ENCODE measurements at regions not wholly inside any gene's neighbourhood (a gene's known extent, or its start where the extent isn't known, plus 50 kb on each side); places are given as distances from the start of the nearest gene placed in this dataset.

DNA sequence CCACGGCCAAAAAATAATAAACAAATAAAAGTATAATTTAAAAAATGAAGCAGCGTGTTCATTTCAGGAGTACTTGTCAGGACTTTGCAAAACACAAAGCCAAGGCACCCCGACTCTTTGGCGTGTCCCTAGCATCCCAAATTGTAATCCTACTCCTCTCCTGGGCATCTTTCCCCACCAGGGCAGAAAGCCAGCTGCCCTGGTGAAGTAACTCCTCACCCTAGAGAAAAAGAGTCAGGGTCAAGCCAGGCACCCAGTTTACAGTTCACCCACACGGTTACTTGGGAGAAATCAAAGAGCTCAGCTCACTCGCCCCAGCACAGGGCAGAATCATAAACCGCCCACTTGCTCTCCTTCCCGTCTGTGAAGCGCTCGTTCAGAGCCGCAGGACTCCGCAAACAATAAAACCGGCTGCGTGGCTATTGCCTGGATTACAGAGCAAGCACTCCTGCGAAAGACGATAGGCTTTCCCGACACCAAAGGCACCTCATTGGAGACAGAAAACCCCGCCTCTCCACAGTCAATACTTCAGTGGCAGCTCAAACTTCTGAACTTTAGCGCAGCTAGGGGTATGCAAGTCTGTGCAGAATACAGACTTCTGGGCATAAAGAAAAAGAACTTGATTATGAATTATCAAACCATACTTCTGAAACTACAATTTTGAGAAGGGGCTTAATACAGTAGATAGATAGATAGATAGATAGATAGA is 73.0 kb upstream of the NHSL1 start (continued):
- TF ChIP-seq, protein P1, sequence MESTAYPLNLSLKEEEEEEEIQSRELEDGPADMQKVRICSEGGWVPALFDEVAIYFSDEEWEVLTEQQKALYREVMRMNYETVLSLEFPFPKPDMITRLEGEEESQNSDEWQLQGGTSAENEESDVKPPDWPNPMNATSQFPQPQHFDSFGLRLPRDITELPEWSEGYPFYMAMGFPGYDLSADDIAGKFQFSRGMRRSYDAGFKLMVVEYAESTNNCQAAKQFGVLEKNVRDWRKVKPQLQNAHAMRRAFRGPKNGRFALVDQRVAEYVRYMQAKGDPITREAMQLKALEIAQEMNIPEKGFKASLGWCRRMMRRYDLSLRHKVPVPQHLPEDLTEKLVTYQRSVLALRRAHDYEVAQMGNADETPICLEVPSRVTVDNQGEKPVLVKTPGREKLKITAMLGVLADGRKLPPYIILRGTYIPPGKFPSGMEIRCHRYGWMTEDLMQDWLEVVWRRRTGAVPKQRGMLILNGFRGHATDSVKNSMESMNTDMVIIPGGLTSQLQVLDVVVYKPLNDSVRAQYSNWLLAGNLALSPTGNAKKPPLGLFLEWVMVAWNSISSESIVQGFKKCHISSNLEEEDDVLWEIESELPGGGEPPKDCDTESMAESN (CRISPR knock-in tag; conservative IDR thresholded peaks at IDR 0.05), result 0 out of 2 replicates have a peak, but pooled peaks have one; percentile 41
- TF ChIP-seq SOX13 (IDR thresholded peaks at IDR 0.05), result no peak; the same call in 1 of the 2 replicates
- peak in 1 of 2 experiments; percentile 86; a peak in 2 of 4 replicates for TF ChIP-seq SOX13 (CRISPR knock-in tag; conservative IDR thresholded peaks at IDR 0.05 in 1 of 2, IDR thresholded peaks at IDR 0.05 in 1 of 2)
- peak; percentile 84 for TF ChIP-seq HDAC2 (CRISPR knock-in tag; IDR thresholded peaks at IDR 0.05)
- no peak for TF ChIP-seq ZNF101 (CRISPR knock-in tag; IDR thresholded peaks at IDR 0.05; ENCODE audit: borderline replicate concordance, low read depth)
- TF ChIP-seq STAG1 (CRISPR knock-in tag; IDR thresholded peaks at IDR 0.05), result peak; percentile 31
- TF ChIP-seq ZNF143 (CRISPR knock-in tag; IDR thresholded peaks at IDR 0.05), result no peak; the same call in 1 of the 2 replicates
- TF ChIP-seq BHLHE40 (IDR thresholded peaks at IDR 0.05; ENCODE audit: low read length), result peak; percentile 44; the same call in 1 of the 2 replicates
- peak; percentile 67; the same call in 1 of the 2 replicates for TF ChIP-seq ZNF777 (CRISPR knock-in tag; IDR thresholded peaks at IDR 0.05)
- TF ChIP-seq, protein P2, sequence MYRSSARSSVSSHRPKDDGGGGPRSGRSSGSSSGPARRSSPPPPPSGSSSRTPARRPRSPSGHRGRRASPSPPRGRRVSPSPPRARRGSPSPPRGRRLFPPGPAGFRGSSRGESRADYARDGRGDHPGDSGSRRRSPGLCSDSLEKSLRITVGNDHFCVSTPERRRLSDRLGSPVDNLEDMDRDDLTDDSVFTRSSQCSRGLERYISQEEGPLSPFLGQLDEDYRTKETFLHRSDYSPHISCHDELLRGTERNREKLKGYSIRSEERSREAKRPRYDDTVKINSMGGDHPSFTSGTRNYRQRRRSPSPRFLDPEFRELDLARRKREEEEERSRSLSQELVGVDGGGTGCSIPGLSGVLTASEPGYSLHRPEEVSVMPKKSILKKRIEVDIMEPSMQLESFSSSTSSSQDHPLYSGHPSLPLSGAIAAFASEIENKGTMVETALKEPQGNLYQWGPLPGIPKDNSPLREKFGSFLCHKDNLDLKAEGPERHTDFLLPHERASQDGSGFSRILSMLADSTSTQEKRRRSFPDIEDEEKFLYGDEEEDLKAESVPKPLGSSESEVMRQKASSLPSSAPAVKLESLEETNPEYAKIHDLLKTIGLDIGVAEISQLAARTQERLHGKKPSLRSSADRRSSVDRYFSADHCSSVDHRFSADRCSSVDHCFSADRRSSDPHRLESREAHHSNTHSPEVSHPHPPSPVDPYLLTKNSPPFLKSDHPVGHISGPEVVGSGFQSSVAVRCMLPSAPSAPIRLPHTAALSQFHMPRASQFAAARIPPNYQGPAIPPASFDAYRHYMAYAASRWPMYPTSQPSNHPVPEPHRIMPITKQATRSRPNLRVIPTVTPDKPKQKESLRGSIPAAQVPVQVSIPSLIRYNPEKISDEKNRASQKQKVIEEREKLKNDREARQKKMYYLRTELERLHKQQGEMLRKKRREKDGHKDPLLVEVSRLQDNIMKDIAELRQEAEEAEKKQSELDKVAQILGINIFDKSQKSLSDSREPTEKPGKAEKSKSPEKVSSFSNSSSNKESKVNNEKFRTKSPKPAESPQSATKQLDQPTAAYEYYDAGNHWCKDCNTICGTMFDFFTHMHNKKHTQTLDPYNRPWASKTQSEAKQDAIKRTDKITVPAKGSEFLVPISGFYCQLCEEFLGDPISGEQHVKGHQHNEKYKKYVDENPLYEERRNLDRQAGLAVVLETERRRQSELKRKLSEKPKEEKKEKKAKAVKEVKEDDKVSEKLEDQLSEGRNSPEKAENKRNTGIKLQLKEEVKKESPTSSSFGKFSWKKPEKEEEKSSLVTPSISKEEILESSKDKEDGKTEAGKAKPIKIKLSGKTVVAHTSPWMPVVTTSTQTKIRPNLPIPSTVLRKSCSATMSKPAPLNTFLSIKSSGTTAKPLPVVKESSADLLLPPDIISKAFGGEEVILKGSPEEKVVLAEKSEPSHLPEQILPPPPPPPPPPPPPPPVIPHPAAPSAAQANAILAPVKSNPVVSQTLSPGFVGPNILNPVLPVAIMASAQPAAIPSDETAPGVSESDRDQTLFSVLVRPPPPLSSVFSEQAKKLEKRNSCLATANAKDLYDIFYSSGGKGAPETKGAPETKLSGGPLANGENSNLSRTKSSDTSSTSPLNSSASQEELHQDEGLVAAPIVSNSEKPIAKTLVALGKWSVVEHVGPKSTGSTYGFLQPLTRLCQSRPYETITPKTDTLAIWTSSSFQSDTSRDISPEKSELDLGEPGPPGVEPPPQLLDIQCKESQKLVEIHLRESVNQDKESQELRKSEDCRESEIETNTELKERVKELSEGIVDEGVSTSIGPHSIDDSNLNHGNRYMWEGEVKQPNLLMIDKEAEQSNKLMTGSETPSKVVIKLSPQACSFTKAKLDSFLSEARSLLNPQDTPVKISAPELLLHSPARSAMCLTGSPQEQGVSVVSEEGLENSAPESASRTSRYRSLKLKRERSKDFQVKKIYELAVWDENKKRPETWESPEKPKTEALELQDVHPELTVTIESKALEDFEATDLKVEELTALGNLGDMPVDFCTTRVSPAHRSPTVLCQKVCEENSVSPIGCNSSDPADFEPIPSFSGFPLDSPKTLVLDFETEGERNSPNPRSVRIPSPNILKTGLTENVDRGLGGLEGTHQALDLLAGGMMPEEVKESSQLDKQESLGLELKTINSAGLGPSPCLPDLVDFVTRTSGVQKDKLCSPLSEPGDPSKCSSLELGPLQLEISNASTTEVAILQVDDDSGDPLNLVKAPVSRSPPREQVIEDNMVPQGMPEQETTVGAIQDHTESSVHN (CRISPR knock-in tag; IDR thresholded peaks at IDR 0.05), result no peak
- peak in 1 of 2 experiments; percentile 67; a peak in 1 of 4 replicates for TF ChIP-seq ATF4 (CRISPR knock-in tag; IDR thresholded peaks at IDR 0.05)
- TF ChIP-seq NCOR1 (IDR thresholded peaks at IDR 0.05; ENCODE audit: borderline replicate concordance, low read length), result peak; percentile 45; the same call in 1 of the 2 replicates
- 0 out of 2 replicates have a peak, but pooled peaks have one; percentile 54 for TF ChIP-seq ZBTB26 (CRISPR knock-in tag; IDR thresholded peaks at IDR 0.05; ENCODE audit: borderline replicate concordance)
- TF ChIP-seq, protein P3, sequence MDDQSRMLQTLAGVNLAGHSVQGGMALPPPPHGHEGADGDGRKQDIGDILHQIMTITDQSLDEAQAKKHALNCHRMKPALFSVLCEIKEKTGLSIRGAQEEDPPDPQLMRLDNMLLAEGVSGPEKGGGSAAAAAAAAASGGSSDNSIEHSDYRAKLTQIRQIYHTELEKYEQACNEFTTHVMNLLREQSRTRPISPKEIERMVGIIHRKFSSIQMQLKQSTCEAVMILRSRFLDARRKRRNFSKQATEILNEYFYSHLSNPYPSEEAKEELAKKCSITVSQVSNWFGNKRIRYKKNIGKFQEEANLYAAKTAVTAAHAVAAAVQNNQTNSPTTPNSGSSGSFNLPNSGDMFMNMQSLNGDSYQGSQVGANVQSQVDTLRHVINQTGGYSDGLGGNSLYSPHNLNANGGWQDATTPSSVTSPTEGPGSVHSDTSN (CRISPR knock-in tag; IDR thresholded peaks at IDR 0.05; ENCODE audit: borderline replicate concordance), result no peak
